ENCODE measurements at regions not wholly inside any gene's neighbourhood (a gene's known extent, or its start where the extent isn't known, plus 50 kb on each side); places are given as distances from the start of the nearest gene placed in this dataset.

DNA sequence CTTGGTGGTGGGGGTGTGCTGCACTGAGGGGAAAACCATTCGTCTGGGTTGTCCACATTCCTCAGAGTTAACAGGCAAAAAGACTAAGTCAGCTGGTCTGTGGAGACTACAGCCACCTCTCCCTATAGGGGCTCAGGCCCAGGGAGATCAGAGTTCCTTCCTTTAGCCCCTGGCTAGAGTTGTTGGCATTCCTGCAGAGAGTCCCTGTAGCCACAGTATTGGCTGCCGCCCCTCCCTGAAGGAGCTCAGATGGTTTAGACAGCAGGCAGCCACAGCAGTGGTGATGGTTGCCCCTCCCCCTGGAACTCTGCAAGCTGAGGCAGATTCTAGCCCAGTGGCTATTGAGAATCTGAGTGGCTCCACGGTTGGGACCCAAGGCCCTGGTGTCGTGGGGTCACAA lies 1072.5 kb upstream of the ATXN7L3B start:
- TF ChIP-seq, protein P1, sequence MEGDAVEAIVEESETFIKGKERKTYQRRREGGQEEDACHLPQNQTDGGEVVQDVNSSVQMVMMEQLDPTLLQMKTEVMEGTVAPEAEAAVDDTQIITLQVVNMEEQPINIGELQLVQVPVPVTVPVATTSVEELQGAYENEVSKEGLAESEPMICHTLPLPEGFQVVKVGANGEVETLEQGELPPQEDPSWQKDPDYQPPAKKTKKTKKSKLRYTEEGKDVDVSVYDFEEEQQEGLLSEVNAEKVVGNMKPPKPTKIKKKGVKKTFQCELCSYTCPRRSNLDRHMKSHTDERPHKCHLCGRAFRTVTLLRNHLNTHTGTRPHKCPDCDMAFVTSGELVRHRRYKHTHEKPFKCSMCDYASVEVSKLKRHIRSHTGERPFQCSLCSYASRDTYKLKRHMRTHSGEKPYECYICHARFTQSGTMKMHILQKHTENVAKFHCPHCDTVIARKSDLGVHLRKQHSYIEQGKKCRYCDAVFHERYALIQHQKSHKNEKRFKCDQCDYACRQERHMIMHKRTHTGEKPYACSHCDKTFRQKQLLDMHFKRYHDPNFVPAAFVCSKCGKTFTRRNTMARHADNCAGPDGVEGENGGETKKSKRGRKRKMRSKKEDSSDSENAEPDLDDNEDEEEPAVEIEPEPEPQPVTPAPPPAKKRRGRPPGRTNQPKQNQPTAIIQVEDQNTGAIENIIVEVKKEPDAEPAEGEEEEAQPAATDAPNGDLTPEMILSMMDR (IDR thresholded peaks at IDR 0.05): no peak
- TF ChIP-seq POLR2AphosphoS5 (IDR thresholded peaks at IDR 0.05): no peak
